SK-N-SH treated with all-trans-retinoic acid at 6 μM for 48 hours (cell line): ENCODE measurements at regions not wholly inside any gene's neighbourhood (a gene's known extent, or its start where the extent isn't known, plus 50 kb on each side); places are given as distances from the start of the nearest gene placed in this dataset.

Source experiments
- ATAC-seq: fragments of 200-7000 bp; cut with Tn5 transposase; 3 replicates; pipeline ENCODE4 v1.9.1; 2020; ENCODE audit warnings: mild to moderate bottlenecking, moderate library complexity
- ARNTL ChIP-seq: fragments of 450-650 bp; formaldehyde crosslinking; IDR thresholded peaks from 2 replicates; pipeline ENCODE4 v1.5.0; 2020; ENCODE audit warnings: low read depth, mild to moderate bottlenecking, moderate library complexity, borderline replicate concordance
- BACH2 ChIP-seq: fragments of 250-450 bp; sonication (Bioruptor Pico); IDR thresholded peaks from 2 replicates; pipeline ENCODE4 v1.9.0; 2021; ENCODE audit warnings: mild to moderate bottlenecking, borderline replicate concordance
- CREB5 ChIP-seq: fragments of 250-450 bp; sonication (Bioruptor Pico); IDR thresholded peaks from 2 replicates; pipeline ENCODE4 v1.5.1; 2020; ENCODE audit warnings: low read depth, mild to moderate bottlenecking, moderate library complexity
- CSDC2 ChIP-seq: fragments of 250-450 bp; sonication (Bioruptor Pico); IDR thresholded peaks from 2 replicates; pipeline ENCODE4 v1.5.0; 2020; ENCODE audit warnings: mild to moderate bottlenecking, moderate library complexity
- CSRNP3 ChIP-seq: fragments of 250-450 bp; sonication (Bioruptor Pico); IDR thresholded peaks from 2 replicates; pipeline ENCODE4 v1.5.1; 2021; ENCODE audit warnings: mild to moderate bottlenecking, moderate library complexity
- GLIS3 ChIP-seq: fragments of 250-450 bp; sonication (Bioruptor Pico); IDR thresholded peaks from 2 replicates; pipeline ENCODE4 v1.5.0; 2020; ENCODE audit warnings: mild to moderate bottlenecking, moderate library complexity
- ISL1 ChIP-seq: fragments of 250-450 bp; sonication (Bioruptor Pico); IDR thresholded peaks from 2 replicates; pipeline ENCODE4 v2.1.2; 2022; ENCODE audit warnings: mild to moderate bottlenecking, moderate library complexity
- OSR1 ChIP-seq: fragments of 250-450 bp; sonication (Bioruptor Pico); IDR thresholded peaks from 2 replicates; pipeline ENCODE4 v1.8.0; 2022; ENCODE audit warnings: moderate library complexity, mild to moderate bottlenecking, inconsistent platforms
- PPARA ChIP-seq: fragments of 250-450 bp; sonication (Bioruptor Pico); IDR thresholded peaks from 2 replicates; pipeline ENCODE4 v1.5.0; 2020; ENCODE audit warnings: mild to moderate bottlenecking, borderline replicate concordance
- RARB ChIP-seq: fragments of 250-450 bp; sonication (Bioruptor Pico); IDR thresholded peaks from 2 replicates; pipeline ENCODE4 v1.8.0; 2021; ENCODE audit warnings: mild to moderate bottlenecking, moderate library complexity
- SNAI2 ChIP-seq: fragments of 250-450 bp; sonication (Bioruptor Pico); IDR thresholded peaks from 2 replicates; pipeline ENCODE4 v1.5.0; 2020; ENCODE audit warnings: mild to moderate bottlenecking, moderate library complexity
- TCF4 ChIP-seq: fragments of 250-450 bp; sonication (Bioruptor Pico); IDR thresholded peaks from 2 replicates; pipeline ENCODE4 v1.8.0; 2021; ENCODE audit warnings: mild to moderate bottlenecking, moderate library complexity, borderline replicate concordance
- TOX ChIP-seq: fragments of 250-450 bp; sonication (Bioruptor Pico); IDR thresholded peaks from 2 replicates; pipeline ENCODE4 v1.8.0; 2021; ENCODE audit warnings: mild to moderate bottlenecking, moderate library complexity, borderline replicate concordance
- TSHZ2 ChIP-seq: fragments of 250-450 bp; sonication (Bioruptor Pico); IDR thresholded peaks from 2 replicates; pipeline ENCODE4 v1.5.0; 2020; ENCODE audit warnings: mild to moderate bottlenecking, moderate library complexity
- ZC3H10 ChIP-seq: fragments of 250-450 bp; sonication (Bioruptor Pico); IDR thresholded peaks from 2 replicates; pipeline ENCODE4 v1.5.1; 2021; ENCODE audit warnings: mild to moderate bottlenecking, moderate library complexity
- ZFP3 ChIP-seq: fragments of 250-450 bp; sonication (Bioruptor Pico); IDR thresholded peaks from 2 replicates; pipeline ENCODE4 v1.5.0; 2020; ENCODE audit warnings: mild to moderate bottlenecking, moderate library complexity
- ZFP30 ChIP-seq: fragments of 450-650 bp; formaldehyde crosslinking; IDR thresholded peaks from 2 replicates; pipeline ENCODE4 v1.5.0; 2022; ENCODE audit warnings: mild to moderate bottlenecking, moderate library complexity
- ZNF70 ChIP-seq: fragments of 450-650 bp; formaldehyde crosslinking; IDR thresholded peaks from 2 replicates; pipeline ENCODE4 v1.5.0; 2020; ENCODE audit warnings: mild to moderate bottlenecking, moderate library complexity

- ATAC-seq, result peak; percentile 81
- TF ChIP-seq TOX (CRISPR knock-in tag), result no peak
- 0 out of 2 replicates have a peak, but pooled peaks have one; percentile 30 for TF ChIP-seq CSDC2 (CRISPR knock-in tag)
These were observed 175.1 kb upstream of the MAP1B start for GRCh38 chr5:71932131-71932654.

GRCh38 chr5:71932655-71933338 lies 174.5 kb upstream of the MAP1B start:
- peak; percentile 85 for ATAC-seq

GRCh38 chr5:71934322-71934721 lies 173.0 kb upstream of the MAP1B start:
- TF ChIP-seq CSDC2 (CRISPR knock-in tag) (no peak), ARNTL (CRISPR knock-in tag) (no peak), ISL1 (no peak), ZFP3 (no peak), ZC3H10 (CRISPR knock-in tag) (no peak), TOX (CRISPR knock-in tag) (no peak)
- ATAC-seq, result no peak

More at GRCh38 chr5:71932655-71933338, 174.5 kb upstream of the MAP1B start:
- TF ChIP-seq ARNTL (CRISPR knock-in tag) (no peak), ISL1 (peak; percentile 4; the same call in 1 of the 2 replicates), TCF4 (no peak)

GRCh38 chr5:71937921-71938698 lies 169.2 kb upstream of the MAP1B start:
- no peak for TF ChIP-seq OSR1 (CRISPR knock-in tag)
- no peak for TF ChIP-seq ZC3H10 (CRISPR knock-in tag)
- no peak for TF ChIP-seq RARB (CRISPR knock-in tag)
- no peak for TF ChIP-seq TSHZ2 (CRISPR knock-in tag)
- TF ChIP-seq GLIS3 (CRISPR knock-in tag), result no peak
- TF ChIP-seq ZFP3, result no peak
- TF ChIP-seq ARNTL (CRISPR knock-in tag), result no peak
- TF ChIP-seq TCF4, result no peak
- no peak for TF ChIP-seq SNAI2 (CRISPR knock-in tag)
- TF ChIP-seq PPARA (CRISPR knock-in tag), result no peak
- TF ChIP-seq ZFP30 (CRISPR knock-in tag), result no peak
- no peak for TF ChIP-seq BACH2 (CRISPR knock-in tag)
- no peak for ATAC-seq

GRCh38 chr5:71938895-71939294 lies 168.4 kb upstream of the MAP1B start:
- TF ChIP-seq CREB5 (no peak), ZFP30 (CRISPR knock-in tag) (no peak), ARNTL (CRISPR knock-in tag) (no peak)
- ATAC-seq, result peak; percentile 18; the same call in 1 of the 3 replicates

- no peak for TF ChIP-seq ZC3H10 (CRISPR knock-in tag)
- TF ChIP-seq ZNF70 (CRISPR knock-in tag), result no peak
- no peak for TF ChIP-seq PPARA (CRISPR knock-in tag)
- no peak for TF ChIP-seq ZFP30 (CRISPR knock-in tag)
- TF ChIP-seq CSRNP3, result no peak
- TF ChIP-seq TSHZ2 (CRISPR knock-in tag), result no peak
- no peak for TF ChIP-seq BACH2 (CRISPR knock-in tag)
- TF ChIP-seq ISL1, result no peak
- TF ChIP-seq CREB5, result no peak
- ATAC-seq, result peak; percentile 61
These were observed 167.6 kb upstream of the MAP1B start for GRCh38 chr5:71939452-71940230.
